CD4-positive, alpha-beta T cell treated with Interleukin-17A for 4 hours (primary cell): ENCODE measurements at regions not wholly inside any gene's neighbourhood (a gene's known extent, or its start where the extent isn't known, plus 50 kb on each side); places are given as distances from the start of the nearest gene placed in this dataset.

Experiments used
- DNase-seq: peaks from one replicate; pipeline ENCODE4 v3.0.0-alpha.2; 2020; ENCODE audit warnings: mixed read lengths

- no peak for DNase-seq
These were observed 52.0 kb upstream of the CCL2 start for GRCh38 chr17:34203018-34203638.

GRCh38 chr17:34204402-34204801 lies 50.7 kb upstream of the CCL2 start:
- DNase-seq = no peak
